ENCODE measurements at regions not wholly inside any gene's neighbourhood (a gene's known extent, or its start where the extent isn't known, plus 50 kb on each side); places are given as distances from the start of the nearest gene placed in this dataset.

GRCh38 chr20:50423758-50424157 lies 86.4 kb upstream of the PTPN1 start:
- H3K4me3 Mint-ChIP-seq: no peak overlapping the region
- ChIA-PET POLR2A (no interaction called here), CTCF (no interaction called here)
- no peak for ATAC-seq
- H3K36me3 Mint-ChIP-seq (ENCODE audit: low read depth): no peaks in the 10 kb centered on the region
- peaks cover 23% of the 10 kb centered on the region for H3K27me3 Mint-ChIP-seq (ENCODE audit: low read depth)
- no peak for DNase-seq
- no peaks in the 10 kb centered on the region for H3K9me3 Mint-ChIP-seq (ENCODE audit: insufficient read depth)
- no peak overlapping the region for H3K27ac Mint-ChIP-seq
- H3K4me1 Mint-ChIP-seq (ENCODE audit: low read depth): no peaks in the 10 kb centered on the region

- Mint-ChIP-seq H3K27me3 (ENCODE audit: low read depth) (peaks cover 16% of the 10 kb centered on the region), H3K4me3 (no peak overlapping the region), H3K27ac (no peak overlapping the region), H3K4me1 (ENCODE audit: low read depth) (no peaks in the 10 kb centered on the region), H3K36me3 (ENCODE audit: low read depth) (no peaks in the 10 kb centered on the region), H3K9me3 (ENCODE audit: insufficient read depth) (no peaks in the 10 kb centered on the region)
- ATAC-seq: no peak
- POLR2A ChIA-PET: no interaction called here
- CTCF ChIA-PET: interaction anchor here (1.0 kb wide), 1 partner anchor 38 kb away, joined by 3 read pairs; no protein-coding TSS in a partner anchor
- no peak for DNase-seq
These were observed 85.1 kb upstream of the PTPN1 start for GRCh38 chr20:50425076-50425475.

- Mint-ChIP-seq H3K27ac (no peak overlapping the region), H3K36me3 (ENCODE audit: low read depth) (no peaks in the 10 kb centered on the region), H3K27me3 (ENCODE audit: low read depth) (peaks cover 20% of the 10 kb centered on the region), H3K4me1 (ENCODE audit: low read depth) (no peaks in the 10 kb centered on the region), H3K9me3 (ENCODE audit: insufficient read depth) (no peaks in the 10 kb centered on the region), H3K4me3 (no peak overlapping the region)
- DNase-seq (no peak), ATAC-seq (no peak)
- CTCF ChIA-PET: no interaction called here
- POLR2A ChIA-PET: no interaction called here
These were observed 83.1 kb upstream of the PTPN1 start for GRCh38 chr20:50426866-50427718.

GRCh38 chr20:50427719-50428083 lies 82.5 kb upstream of the PTPN1 start:
- Mint-ChIP-seq H3K9me3 (ENCODE audit: insufficient read depth) (no peaks in the 10 kb centered on the region), H3K27me3 (ENCODE audit: low read depth) (peaks cover 20% of the 10 kb centered on the region), H3K4me1 (ENCODE audit: low read depth) (no peaks in the 10 kb centered on the region), H3K36me3 (ENCODE audit: low read depth) (no peaks in the 10 kb centered on the region), H3K4me3 (no peak overlapping the region), H3K27ac (no peak overlapping the region)
- no peak for ATAC-seq
- POLR2A ChIA-PET: no interaction called here
- DNase-seq: no peak
- CTCF ChIA-PET: no interaction called here

- CTCF ChIA-PET: no interaction called here
- no peaks in the 10 kb centered on the region for H3K36me3 Mint-ChIP-seq (ENCODE audit: low read depth)
- POLR2A ChIA-PET: no interaction called here
- no peak for DNase-seq
- ATAC-seq: no peak
- no peaks in the 10 kb centered on the region for H3K4me1 Mint-ChIP-seq (ENCODE audit: low read depth)
- no peak overlapping the region for H3K27ac Mint-ChIP-seq
- H3K9me3 Mint-ChIP-seq (ENCODE audit: insufficient read depth): no peaks in the 10 kb centered on the region
- H3K4me3 Mint-ChIP-seq: no peak overlapping the region
- H3K27me3 Mint-ChIP-seq (ENCODE audit: low read depth): peaks cover 20% of the 10 kb centered on the region
These were observed 81.9 kb upstream of the PTPN1 start for GRCh38 chr20:50428097-50428828.

- Mint-ChIP-seq H3K27ac (no peak overlapping the region), H3K36me3 (ENCODE audit: low read depth) (no peaks in the 10 kb centered on the region), H3K9me3 (ENCODE audit: insufficient read depth) (no peaks in the 10 kb centered on the region), H3K4me1 (ENCODE audit: low read depth) (no peaks in the 10 kb centered on the region), H3K27me3 (ENCODE audit: low read depth) (peaks cover 18% of the 10 kb centered on the region), H3K4me3 (no peak overlapping the region)
- POLR2A ChIA-PET: no interaction called here
- no peak for DNase-seq
- no peak for ATAC-seq
- CTCF ChIA-PET: no interaction called here
These were observed 80.8 kb upstream of the PTPN1 start for GRCh38 chr20:50429412-50429811.

GRCh38 chr20:50431066-50431450 lies 79.1 kb upstream of the PTPN1 start:
- no peak for DNase-seq
- peaks cover 16% of the 10 kb centered on the region for H3K27me3 Mint-ChIP-seq (ENCODE audit: low read depth)
- no peak overlapping the region for H3K4me3 Mint-ChIP-seq
- ATAC-seq: no peak
- H3K36me3 Mint-ChIP-seq (ENCODE audit: low read depth): no peaks in the 10 kb centered on the region
- no peak overlapping the region for H3K27ac Mint-ChIP-seq
- POLR2A ChIA-PET: no interaction called here
- no peaks in the 10 kb centered on the region for H3K9me3 Mint-ChIP-seq (ENCODE audit: insufficient read depth)
- CTCF ChIA-PET: no interaction called here
- no peaks in the 10 kb centered on the region for H3K4me1 Mint-ChIP-seq (ENCODE audit: low read depth)

GRCh38 chr20:50433001-50433761 lies 77.0 kb upstream of the PTPN1 start:
- no peaks in the 10 kb centered on the region for H3K9me3 Mint-ChIP-seq (ENCODE audit: insufficient read depth)
- H3K27me3 Mint-ChIP-seq (ENCODE audit: low read depth): peaks cover 5% of the 10 kb centered on the region
- ChIA-PET CTCF (no interaction called here), POLR2A (no interaction called here)
- H3K4me1 Mint-ChIP-seq (ENCODE audit: low read depth): no peaks in the 10 kb centered on the region
- no peak overlapping the region for H3K27ac Mint-ChIP-seq
- ATAC-seq (no peak), DNase-seq (no peak)
- no peaks in the 10 kb centered on the region for H3K36me3 Mint-ChIP-seq (ENCODE audit: low read depth)
- H3K4me3 Mint-ChIP-seq: no peak overlapping the region

- Mint-ChIP-seq H3K4me3 (no peak overlapping the region), H3K4me1 (ENCODE audit: low read depth) (no peaks in the 10 kb centered on the region), H3K27ac (no peak overlapping the region), H3K36me3 (ENCODE audit: low read depth) (no peaks in the 10 kb centered on the region), H3K9me3 (ENCODE audit: insufficient read depth) (no peaks in the 10 kb centered on the region), H3K27me3 (ENCODE audit: low read depth) (peaks cover 5% of the 10 kb centered on the region)
- ChIA-PET POLR2A (no interaction called here), CTCF (no interaction called here)
- DNase-seq: no peak
- no peak for ATAC-seq
These were observed 75.9 kb upstream of the PTPN1 start for GRCh38 chr20:50434321-50434652.

- Mint-ChIP-seq H3K27ac (no peak overlapping the region), H3K36me3 (ENCODE audit: low read depth) (no peaks in the 10 kb centered on the region), H3K4me3 (no peak overlapping the region), H3K9me3 (ENCODE audit: insufficient read depth) (no peaks in the 10 kb centered on the region), H3K27me3 (ENCODE audit: low read depth) (peaks cover 5% of the 10 kb centered on the region), H3K4me1 (ENCODE audit: low read depth) (peaks cover 4% of the 10 kb centered on the region)
- CTCF ChIA-PET: no interaction called here
- POLR2A ChIA-PET: no interaction called here
- DNase-seq (no peak), ATAC-seq (no peak)
These were observed 75.4 kb upstream of the PTPN1 start for GRCh38 chr20:50434653-50435396.

- H3K27ac Mint-ChIP-seq: no peak overlapping the region
- no peak for DNase-seq
- H3K36me3 Mint-ChIP-seq (ENCODE audit: low read depth): no peaks in the 10 kb centered on the region
- H3K27me3 Mint-ChIP-seq (ENCODE audit: low read depth): peaks cover 5% of the 10 kb centered on the region
- no peaks in the 10 kb centered on the region for H3K9me3 Mint-ChIP-seq (ENCODE audit: insufficient read depth)
- CTCF ChIA-PET: no interaction called here
- H3K4me3 Mint-ChIP-seq: no peak overlapping the region
- POLR2A ChIA-PET: no interaction called here
- no peak for ATAC-seq
- peaks cover 11% of the 10 kb centered on the region for H3K4me1 Mint-ChIP-seq (ENCODE audit: low read depth)
These were observed 74.7 kb upstream of the PTPN1 start for GRCh38 chr20:50435397-50436051.

Measured in activated CD8-positive, alpha-beta T cell treated with anti-CD3 and anti-CD28 coated beads, Interleukin-2, amount 10 ng/mL, durations not matched to agents 7 days and 5 days (primary cell).